Stimulated activated CD4-positive, alpha-beta T cell treated with anti-CD3 and anti-CD28 coated beads, Interleukin-1b, Interleukin-23, amount 100 ng/mL, for 4 hours (primary cell): ENCODE measurements at regions not wholly inside any gene's neighbourhood (a gene's known extent, or its start where the extent isn't known, plus 50 kb on each side); places are given as distances from the start of the nearest gene placed in this dataset.
"Not testable (repeated sequence)": the region's sequence is repeated elsewhere in the genome, so short reads cannot be mapped to it uniquely, and the experiment has no call there.

Experiments used
- DNase-seq, 2 donors: peaks; one replicate each; pipeline ENCODE4 v3.0.0-alpha.2; 2020; ENCODE audit warnings: low read depth in 2 of 2

DNA sequence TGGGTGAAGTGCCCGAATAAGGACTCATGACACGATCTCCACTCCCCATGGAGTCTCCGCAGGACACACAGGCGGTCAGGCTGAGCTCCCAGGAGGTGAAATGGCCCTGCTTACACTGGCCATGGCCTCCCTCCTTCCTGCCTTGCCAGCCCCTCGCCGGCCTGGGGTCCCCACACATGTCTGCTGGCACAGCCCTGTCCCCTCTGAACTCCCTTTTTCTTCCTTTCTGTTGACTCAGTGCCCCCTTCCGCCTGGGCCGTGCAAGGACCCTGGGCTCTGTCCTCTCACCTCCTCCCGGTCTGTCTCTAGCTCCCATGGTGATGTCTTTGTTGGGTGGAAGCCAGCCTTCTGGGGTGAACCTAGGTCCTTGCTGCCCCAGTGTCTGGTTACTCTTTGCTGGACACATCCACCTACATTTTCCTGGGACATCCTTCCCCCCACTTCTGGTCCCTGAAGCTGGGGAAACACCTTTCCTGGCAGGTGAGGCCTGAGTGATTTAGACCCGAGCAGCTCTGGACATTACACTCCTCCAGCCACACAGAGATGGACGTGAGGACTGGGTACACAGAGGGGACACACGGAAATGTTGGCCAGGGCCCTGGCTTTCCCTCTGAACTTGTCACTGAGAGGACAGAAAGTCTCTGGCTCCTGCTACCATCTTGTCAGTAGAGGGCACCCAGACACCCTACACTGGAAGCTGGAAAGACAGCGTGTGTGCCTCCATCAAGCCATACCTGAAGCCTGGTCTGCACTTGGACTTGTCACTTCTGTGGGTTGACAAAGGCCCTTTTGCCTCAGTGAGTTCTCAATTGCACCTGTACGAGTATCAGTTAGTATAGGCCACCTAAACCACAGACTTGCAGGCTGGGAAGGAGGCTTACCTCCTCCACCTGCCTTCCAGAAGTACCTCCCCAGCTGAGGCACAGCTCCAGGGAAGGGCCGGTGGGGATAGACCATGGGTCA is 864.3 kb downstream of the TBC1D22A start:
- no peak for DNase-seq

DNA sequence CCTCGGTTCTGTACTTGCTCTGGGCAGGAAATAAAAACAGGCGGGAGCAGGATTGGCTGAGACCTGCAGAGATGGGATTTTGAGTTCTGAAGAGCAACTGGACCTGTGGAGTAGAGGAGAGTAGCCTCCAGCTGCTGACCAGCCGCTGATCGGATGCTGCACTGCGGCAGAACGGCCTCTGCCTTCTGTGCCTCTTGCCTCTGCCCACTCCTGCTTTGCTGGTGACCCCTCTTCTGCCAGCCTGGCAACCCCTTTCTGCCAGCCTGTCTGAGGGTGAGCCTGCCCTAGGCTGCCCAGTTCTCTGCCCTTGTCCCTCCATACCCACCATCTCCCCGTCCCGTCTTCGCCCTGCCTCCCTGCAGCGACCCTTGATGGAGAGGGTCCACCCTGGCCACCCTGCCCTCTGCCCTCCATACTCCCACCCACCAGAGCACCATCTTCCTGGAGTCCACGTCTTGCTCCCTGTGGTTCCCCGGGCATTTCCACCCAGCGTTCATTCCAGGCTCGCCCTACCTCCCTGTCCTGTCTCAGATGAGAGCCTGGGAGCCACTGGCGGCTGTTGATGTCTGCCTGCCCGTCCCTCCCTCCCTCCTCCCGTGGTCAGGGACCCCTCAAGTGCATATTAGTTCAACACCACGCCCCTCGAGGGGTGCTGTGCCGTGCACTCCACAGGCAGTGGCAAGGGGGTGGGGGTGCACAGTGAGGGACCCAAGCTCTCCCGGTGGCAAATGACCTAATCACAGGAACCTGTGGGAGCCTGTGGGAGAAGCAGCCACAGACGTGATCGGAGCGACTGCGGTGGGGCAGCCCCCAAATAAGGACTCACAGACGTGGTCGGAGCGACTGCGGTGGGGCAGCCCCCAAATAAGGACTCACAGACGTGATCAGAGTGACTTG is 863.3 kb downstream of the TBC1D22A start:
- no peak for DNase-seq

DNA sequence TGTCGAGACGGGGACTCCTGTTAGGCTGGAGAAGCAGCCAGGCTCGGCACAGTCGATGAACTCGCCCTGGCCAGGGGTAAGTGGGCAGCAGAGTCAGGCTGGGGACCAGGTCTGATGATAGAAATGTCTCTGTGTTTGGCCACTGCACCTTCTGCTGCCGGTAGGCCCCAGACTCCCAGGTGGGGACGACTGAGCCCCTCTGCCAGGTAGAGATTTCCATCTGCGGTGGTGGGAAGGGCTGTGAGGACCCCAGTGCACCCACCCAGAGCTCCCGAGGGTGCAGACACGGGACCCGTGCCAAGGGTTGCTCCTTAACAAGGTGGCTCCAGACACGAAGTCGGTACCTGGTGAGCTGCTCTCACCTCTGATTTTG is 862.5 kb downstream of the TBC1D22A start:
- DNase-seq, result no peak

DNA sequence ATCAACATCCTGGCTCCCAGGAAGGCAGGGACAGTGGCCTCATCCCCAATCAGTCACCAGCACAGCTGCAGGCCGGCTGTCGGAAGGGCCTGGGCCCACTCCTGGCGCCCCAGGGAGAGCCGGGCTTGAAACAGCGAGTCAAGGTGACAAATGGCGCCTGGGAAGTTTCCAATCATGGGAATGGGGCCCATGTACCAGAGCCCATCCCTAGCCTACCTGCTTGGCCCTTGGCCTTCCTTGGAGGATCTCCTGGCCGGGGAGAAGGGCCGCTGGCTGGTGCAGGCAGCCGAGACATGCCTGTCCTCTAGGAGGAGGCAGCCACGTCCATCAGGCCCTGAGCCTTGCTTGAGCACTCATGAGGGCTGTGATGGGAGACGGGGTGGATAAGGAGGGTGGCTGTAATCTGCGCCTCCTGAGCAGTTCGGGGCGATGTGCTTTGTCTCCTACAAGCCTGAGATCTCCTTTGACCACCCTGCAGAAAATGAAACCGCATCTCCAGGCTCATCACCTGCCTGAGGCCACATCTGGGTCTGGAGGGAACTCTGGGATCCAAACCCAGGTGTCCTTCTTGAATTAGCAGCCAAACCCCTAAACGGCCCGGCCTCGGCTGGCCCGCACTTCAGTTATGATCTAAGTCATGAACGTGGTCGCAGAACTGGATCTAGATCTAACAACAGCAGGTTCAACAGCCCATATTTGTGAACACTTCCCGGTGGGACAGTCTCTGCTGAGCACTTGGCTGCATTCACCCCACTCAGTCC is 862.0 kb downstream of the TBC1D22A start:
- no peak for DNase-seq

DNA sequence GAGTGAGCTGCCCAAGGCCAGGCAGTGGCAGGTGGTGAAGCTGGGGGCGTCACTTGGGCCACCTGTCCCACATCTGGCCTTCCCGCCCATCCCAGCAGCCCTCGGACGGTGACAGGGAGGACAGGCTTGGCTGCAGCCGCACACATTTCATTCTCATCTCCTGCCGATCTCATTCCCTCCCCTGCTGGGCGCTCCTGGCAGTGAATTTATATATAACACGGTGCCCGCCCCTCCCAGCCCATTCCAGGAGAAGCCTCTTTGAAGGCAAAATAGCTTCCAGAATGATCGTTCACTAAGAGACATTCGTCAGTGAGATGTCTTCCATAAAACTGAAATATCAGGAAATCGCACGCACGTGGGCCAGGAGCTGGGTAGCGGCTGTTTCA is 861.3 kb downstream of the TBC1D22A start:
- DNase-seq, result no peak

DNA sequence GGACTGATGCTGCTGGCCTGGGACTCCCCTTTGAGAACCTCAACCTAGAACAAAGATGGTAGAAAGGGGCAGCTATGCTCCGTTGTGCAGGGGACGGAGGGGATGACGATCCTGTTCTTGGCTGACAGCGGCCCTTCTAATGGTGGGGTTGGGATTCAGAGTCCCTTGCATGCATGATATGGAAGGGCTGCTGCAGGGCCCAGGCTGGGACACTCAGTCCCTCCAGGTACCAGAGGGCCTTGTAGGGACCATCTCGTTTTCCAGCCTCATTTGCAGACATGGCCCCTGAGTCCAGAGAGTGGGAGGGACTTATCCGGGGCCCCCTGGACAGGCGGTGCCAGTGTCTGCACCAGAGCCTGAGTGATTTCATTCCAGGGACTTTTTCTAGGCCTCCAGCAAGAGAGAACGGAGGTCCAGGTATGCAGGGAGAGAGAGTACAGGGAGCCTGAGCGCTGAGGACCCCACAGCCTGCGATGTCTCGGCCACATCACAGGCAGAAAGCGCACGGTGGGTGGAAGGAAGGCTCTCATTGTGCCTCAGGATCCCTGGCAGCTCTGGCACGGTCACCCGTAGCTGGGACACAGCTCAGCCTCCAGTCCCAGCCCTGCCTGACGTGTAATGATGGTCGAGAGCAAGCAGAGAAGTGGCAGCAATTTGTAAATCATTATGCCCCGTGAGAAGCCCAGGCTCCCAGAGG is 860.8 kb downstream of the TBC1D22A start:
- DNase-seq, result no peak

DNA sequence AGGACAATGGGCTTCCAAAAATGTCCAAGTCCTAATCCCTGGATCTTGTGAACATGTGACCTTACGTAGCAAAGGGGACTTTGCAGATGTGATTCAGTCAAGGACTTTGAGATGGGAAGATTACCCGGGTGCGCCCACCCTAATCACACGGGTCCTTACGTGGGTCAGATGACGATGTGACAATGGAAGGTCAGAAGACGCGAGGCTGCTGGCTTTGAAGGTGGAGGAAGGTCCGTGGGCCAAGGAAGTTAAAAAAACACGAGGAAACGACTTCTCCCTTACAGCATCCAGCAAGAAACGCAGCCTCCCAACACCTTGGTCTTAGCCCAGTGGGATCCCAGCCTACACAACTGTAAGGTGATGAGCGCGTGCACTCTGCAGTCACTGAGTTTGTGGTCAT is 860.1 kb downstream of the TBC1D22A start:
- no peak for DNase-seq

DNA sequence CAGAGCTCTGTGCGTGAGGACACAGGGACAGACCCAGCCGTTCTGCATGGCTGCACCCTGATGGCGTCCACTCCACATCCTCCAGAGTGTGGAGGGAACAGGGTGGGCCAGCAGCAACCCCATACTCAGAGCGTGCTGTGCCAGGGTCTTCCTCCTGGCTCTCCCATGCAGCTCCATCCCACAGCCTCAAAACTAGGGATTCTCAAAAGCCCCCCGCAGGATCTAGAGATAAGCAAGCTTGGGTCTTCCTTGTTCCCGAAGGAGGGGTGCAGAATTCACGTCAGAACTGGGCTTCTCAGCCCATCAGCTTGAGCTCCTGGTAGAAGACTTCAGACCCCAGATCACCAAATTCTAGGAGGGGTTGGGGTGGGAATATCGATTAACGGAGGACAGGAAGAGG is 858.8 kb downstream of the TBC1D22A start:
- no peak for DNase-seq

DNA sequence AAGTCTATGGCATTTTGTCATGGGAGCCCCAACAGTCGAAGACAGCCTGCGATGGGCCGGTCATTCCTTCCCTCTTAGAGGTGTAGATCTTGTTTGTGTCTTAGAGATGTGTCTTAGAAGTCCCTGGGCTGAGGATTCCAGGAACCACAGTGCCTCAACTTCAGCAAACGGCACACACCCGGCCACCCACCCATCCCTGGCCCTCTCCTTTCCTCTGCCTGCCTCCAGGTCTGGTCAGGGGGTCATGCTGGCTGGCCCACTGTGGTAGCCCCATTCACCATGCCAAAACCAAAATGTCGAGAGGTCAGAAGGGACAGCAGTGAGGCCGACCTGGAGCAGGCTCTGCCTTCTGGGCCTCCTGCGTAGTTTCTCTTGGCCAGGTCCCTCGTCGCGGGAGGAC is 857.9 kb downstream of the TBC1D22A start:
- no peak for DNase-seq

DNA sequence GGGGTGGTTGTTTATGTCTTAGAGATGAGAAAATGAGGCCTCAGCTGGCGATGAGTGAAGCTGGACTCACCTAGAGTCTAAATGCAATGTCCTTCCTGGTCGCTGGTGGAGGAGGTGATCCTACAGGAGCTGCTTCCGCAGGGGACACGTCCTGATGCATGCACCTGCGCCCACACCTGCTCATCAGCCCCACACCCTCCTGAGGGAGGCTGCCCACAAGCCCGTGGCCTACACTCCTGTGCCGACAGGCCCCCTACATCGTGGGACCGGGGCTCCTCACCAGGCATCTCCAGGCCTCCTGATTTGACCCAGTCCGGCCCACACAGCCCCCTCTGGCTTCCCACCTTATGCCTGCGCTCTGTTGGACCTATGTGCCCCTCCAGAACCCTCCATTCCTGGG is 857.2 kb downstream of the TBC1D22A start:
- no peak for DNase-seq

DNA sequence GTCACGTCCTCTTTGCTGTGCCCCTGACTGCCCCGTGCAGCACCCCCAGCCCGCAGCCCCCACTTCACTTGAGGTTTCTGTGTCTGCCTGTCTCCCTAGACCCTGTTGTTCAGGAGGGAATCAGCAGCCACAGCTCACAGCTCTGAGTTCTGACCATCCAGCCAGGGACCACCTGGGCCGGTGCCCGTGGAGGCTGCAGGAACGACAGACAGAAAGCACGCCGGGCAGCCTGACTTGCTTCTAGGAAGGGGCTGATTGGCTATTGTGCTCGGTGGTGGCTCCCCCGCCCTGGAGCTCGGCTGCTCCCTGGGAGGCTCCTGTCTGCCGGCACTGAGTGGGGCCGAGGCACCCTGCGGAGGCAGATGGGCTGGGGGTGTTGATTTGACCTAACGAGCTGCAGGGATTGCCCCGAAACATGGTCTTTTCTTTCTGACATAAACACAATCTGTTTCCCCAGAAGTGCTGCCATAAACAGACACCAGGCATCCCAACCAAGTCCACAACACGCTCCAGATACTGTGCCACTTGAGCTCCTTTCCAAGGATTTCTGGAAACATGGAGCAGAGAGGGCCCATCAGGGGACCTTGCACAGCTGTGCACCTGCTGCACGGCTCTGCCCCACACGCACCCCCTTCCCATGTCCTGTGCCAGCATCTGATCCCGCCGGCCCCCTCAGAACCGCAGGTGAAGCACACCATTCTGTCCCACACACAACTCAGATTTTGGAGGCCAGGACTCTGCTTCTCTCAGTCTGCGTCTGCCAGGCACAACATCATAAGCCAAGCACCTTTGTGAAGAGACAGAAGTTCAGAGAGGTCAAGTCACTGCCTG is 855.9 kb downstream of the TBC1D22A start:
- DNase-seq, result no peak

DNA sequence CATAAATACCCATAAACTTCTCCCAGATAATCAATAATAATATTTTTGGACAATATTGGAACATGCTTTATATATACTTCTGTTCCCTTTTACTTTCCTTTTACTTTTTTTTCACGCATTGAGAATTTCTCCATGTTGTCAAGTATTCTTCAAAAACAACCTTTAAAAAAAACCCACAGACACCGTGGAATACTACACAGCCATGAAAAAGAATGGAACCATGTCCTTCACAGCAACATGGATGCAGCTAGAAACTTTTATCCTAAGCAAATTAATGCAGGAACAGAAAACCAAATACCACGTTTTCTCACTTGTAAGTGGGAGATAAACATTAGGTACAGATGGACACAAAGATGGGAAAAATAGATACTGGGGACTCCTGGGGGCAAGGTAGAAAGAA is 854.7 kb downstream of the TBC1D22A start:
- DNase-seq, result no peak

DNA sequence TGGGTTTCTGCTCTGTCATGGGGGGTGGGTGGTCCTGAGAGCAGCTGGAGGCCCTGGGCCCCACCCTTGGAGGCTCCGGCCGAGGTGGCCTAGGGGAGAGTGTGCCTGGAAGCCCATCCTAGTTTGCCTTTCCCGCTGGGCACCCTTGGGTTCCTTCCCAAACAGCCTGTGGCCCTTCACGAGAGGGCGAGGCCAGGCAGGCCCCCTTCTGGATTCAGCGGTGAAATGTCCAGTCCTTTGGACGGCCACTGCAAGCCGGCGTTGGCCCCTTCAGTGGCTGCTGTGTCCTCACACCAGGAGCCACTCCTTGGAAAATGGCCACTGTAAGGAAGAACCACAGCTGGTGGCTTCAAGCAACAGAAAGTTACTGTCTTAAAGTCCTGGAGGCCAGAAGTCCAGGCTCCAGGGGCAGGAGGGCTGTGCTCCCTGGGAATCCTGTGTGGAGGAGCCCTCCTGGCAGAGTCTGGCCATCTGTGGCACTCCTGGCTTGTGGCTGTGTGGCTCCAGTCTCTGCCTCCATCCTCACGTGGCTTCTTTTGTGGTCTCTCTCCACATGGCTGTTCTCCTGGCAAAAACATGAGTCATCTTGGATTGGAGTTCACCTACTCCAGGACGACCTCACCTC is 854.1 kb downstream of the TBC1D22A start:
- DNase-seq, result no peak

DNA sequence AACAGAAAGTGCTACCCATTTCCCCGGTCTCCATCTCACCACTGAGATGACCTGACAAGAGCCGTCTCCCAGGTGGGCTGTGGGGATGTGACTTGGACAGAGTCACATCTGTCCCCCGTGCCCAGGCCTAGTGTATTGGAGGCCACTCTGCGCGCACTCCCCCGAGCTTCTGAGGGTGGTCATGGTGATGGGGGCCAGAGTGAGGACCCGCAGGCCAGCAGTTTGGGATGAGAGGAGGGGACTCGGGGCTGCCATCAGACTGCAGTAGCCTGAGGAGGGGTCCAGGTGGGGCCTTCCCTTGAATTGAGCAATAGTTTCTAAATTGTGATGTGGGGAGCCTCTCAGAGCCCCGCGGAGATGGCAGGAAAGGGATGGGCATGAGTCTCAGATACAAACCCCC is 852.6 kb downstream of the TBC1D22A start:
- DNase-seq, result no peak

DNA sequence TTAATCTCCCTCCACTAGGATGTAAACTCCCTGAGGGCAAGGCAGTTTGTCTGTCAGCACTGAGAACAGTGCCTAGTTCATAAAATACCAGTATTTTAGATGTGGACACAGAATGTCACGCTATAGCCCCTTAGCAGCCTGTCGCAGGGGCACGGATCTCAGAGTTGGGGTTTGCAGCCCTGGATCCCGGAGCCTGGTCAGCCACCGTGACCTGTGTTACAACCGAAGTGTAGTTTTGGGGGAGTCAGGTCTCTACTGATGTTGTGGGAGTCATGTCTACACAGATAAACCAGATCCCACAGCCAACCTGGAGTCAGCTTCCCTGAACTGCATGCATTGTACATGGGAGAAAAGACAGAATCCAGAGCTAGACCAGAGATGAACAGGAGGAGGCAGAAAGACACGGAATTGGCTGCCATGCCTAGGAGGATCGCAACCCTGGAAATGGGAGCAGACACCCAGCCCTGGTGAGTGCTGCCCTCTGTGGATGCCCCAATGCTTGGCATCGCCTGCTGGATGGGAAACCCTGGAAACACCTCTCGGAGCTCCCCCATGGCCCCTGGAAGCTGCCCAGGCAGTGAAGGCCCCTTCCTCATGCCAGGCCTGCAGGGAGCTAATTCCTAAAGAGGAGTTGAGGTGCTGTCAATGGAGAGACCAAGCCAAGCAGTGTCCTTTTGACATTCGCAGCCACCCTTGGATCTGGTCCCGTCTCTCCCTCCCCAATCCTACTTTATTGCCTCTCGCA is 851.3 kb downstream of the TBC1D22A start:
- DNase-seq, result no peak

DNA sequence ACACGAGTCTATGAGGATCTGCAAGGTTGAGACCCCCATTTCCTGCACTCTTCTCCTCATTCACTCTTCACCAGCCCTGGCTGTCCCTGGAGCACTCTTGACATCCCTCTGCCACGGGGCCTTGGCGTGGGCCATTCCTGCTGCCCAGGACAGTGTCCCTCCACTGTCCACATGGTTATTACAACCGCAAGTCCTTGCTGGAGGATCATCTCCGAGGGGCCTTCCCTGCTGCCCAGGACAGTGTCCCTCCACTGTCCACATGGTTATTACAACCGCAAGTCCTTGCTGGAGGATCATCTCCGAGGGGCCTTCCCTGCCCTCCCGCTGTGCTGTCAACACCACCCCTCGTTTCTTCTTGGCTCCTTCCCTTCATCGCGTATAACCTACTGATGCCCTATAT is 850.7 kb downstream of the TBC1D22A start:
- not testable (repeated sequence) for DNase-seq

DNA sequence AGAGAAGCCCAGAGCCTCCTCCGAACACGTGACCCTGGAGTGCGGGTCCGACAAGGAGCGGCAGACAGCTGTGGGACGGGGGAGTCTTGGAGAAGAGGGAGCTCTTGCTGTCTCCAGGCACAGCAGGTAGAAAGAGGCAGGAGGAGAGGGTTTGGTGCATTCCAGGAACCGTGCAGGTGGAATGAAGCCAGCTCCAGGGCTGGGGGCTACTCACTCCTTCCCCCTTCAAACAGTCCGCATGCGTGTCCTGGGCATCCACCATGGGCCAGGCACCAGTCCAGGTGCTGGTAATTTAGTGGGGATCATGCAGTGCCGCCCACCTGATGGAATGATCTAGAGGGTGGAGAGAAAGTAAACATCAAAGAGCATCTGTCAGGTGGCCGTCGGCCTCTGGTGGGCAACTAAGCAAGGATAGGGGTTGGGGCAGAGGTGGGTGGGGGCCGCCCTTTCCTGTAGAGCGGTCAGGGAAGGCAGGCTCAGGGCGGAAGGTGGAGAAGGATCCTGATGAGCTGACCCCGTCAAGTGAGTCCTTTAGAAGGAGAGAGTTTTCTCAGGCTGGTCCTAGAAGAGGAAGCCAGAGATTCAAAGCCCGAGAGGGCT is 850.0 kb downstream of the TBC1D22A start:
- no peak for DNase-seq

DNA sequence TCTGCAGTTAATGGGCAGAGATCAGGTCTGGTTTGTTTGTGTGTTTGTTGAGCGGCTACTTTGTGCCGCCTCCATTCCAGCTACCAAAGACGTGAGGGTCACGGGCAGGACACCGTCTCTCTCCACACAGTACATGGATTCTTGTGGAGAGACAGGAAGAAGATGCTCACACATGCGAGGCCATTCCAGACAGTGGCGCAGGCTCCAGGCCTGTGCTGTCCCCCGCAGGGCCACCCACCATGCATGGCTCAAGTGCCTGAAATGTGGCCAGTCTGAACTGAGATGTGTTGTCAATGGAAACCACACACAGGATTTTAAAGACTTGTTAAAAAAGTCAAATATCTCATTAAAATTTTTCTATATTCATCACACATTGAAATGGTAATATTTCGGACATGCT is 848.3 kb downstream of the TBC1D22A start:
- no peak for DNase-seq

DNA sequence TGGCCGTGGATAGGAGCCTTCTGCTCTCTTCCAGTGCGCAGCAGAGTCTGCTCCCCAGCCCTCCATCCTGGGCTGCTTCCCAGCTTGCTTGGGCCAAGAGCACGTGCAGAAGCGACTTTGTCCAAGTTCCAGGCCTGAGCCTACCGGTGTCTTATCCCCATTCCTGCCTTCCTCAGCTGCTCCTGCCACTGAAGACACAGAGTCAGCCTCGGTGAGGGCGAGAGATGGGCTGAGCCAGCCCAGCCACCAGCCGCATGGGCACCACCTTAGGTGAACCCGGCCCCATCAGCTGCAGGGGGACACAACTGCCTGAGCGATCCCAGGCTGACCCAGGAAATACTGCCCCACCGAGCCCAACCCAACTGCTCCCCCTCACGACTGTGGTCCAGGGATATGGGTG is 847.8 kb downstream of the TBC1D22A start:
- DNase-seq, result no peak
